ENCODE measurements at regions not wholly inside any gene's neighbourhood (a gene's known extent, or its start where the extent isn't known, plus 50 kb on each side); places are given as distances from the start of the nearest gene placed in this dataset.
A peak's percentile ranks its signal among the peaks of the same experiment; 100 is the strongest.

- no peak for TF ChIP-seq KLF9 (CRISPR knock-in tag; IDR thresholded peaks at IDR 0.05; ENCODE audit: low read depth)
- TF ChIP-seq ZNF792 (CRISPR knock-in tag; IDR thresholded peaks at IDR 0.05): no peak
- TF ChIP-seq ZBTB10 (CRISPR knock-in tag; IDR thresholded peaks at IDR 0.05; ENCODE audit: borderline replicate concordance): no peak
- TF ChIP-seq ZNF674 (CRISPR knock-in tag; IDR thresholded peaks at IDR 0.05; ENCODE audit: low read depth): no peak
- TF ChIP-seq, protein P1, sequence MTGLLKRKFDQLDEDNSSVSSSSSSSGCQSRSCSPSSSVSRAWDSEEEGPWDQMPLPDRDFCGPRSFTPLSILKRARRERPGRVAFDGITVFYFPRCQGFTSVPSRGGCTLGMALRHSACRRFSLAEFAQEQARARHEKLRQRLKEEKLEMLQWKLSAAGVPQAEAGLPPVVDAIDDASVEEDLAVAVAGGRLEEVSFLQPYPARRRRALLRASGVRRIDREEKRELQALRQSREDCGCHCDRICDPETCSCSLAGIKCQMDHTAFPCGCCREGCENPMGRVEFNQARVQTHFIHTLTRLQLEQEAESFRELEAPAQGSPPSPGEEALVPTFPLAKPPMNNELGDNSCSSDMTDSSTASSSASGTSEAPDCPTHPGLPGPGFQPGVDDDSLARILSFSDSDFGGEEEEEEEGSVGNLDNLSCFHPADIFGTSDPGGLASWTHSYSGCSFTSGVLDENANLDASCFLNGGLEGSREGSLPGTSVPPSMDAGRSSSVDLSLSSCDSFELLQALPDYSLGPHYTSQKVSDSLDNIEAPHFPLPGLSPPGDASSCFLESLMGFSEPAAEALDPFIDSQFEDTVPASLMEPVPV (CRISPR knock-in tag; IDR thresholded peaks at IDR 0.05): no peak
- no peak for TF ChIP-seq SNAI1 (CRISPR knock-in tag; IDR thresholded peaks at IDR 0.05; ENCODE audit: borderline replicate concordance)
- TF ChIP-seq HNRNPLL (IDR thresholded peaks at IDR 0.05; ENCODE audit: low read depth, low read length, poor library complexity, severe bottlenecking): no peak
- TF ChIP-seq, protein P2, sequence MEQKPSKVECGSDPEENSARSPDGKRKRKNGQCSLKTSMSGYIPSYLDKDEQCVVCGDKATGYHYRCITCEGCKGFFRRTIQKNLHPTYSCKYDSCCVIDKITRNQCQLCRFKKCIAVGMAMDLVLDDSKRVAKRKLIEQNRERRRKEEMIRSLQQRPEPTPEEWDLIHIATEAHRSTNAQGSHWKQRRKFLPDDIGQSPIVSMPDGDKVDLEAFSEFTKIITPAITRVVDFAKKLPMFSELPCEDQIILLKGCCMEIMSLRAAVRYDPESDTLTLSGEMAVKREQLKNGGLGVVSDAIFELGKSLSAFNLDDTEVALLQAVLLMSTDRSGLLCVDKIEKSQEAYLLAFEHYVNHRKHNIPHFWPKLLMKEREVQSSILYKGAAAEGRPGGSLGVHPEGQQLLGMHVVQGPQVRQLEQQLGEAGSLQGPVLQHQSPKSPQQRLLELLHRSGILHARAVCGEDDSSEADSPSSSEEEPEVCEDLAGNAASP (CRISPR knock-in tag; IDR thresholded peaks at IDR 0.05; ENCODE audit: borderline replicate concordance): no peak
- no peak for TF ChIP-seq TBX2 (CRISPR knock-in tag; IDR thresholded peaks at IDR 0.05; ENCODE audit: borderline replicate concordance)
- peak; percentile 7 for TF ChIP-seq TEAD3 (CRISPR knock-in tag; optimal IDR thresholded peaks at IDR 0.05; ENCODE audit: borderline replicate concordance)
- TF ChIP-seq ZNF512 (CRISPR knock-in tag; IDR thresholded peaks at IDR 0.05): no peak
- TF ChIP-seq NR1H2 (CRISPR knock-in tag; IDR thresholded peaks at IDR 0.05; ENCODE audit: borderline replicate concordance, low read depth): peak; percentile 50; the same call in 1 of the 2 replicates
- 0 out of 2 replicates have a peak, but pooled peaks have one; percentile 23 for TF ChIP-seq NRL (CRISPR knock-in tag; IDR thresholded peaks at IDR 0.05; ENCODE audit: borderline replicate concordance)
- TF ChIP-seq CENPBD1 (CRISPR knock-in tag; IDR thresholded peaks at IDR 0.05; ENCODE audit: borderline replicate concordance, low read depth): no peak
- TF ChIP-seq SRSF9 (IDR thresholded peaks at IDR 0.05; ENCODE audit: borderline replicate concordance, insufficient read depth, low read depth, low read length, poor library complexity, severe bottlenecking): no peak
- peak; percentile 37 for TF ChIP-seq RBM39 (IDR thresholded peaks at IDR 0.05; ENCODE audit: low read depth, low read length, poor library complexity, severe bottlenecking)
- TF ChIP-seq, protein P3, sequence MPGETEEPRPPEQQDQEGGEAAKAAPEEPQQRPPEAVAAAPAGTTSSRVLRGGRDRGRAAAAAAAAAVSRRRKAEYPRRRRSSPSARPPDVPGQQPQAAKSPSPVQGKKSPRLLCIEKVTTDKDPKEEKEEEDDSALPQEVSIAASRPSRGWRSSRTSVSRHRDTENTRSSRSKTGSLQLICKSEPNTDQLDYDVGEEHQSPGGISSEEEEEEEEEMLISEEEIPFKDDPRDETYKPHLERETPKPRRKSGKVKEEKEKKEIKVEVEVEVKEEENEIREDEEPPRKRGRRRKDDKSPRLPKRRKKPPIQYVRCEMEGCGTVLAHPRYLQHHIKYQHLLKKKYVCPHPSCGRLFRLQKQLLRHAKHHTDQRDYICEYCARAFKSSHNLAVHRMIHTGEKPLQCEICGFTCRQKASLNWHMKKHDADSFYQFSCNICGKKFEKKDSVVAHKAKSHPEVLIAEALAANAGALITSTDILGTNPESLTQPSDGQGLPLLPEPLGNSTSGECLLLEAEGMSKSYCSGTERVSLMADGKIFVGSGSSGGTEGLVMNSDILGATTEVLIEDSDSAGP (CRISPR knock-in tag; IDR thresholded peaks at IDR 0.05; ENCODE audit: borderline replicate concordance): no peak
- TF ChIP-seq U2AF1 (optimal IDR thresholded peaks at IDR 0.05; ENCODE audit: low read depth, low read length): no peak
- no peak for TF ChIP-seq CBFB (CRISPR knock-in tag; IDR thresholded peaks at IDR 0.05)
Measured at GRCh38 chr6:167676666-167677421, 149.9 kb upstream of the AFDN start (continued).
